ENCODE measurements at regions not wholly inside any gene's neighbourhood (a gene's known extent, or its start where the extent isn't known, plus 50 kb on each side); places are given as distances from the start of the nearest gene placed in this dataset.

GRCh38 chr2:134129900-134130537 lies 123.9 kb upstream of the MGAT5 start:
- no peak for TF ChIP-seq CTCF (IDR thresholded peaks at IDR 0.05)
- no peak for TF ChIP-seq ZFX (IDR thresholded peaks at IDR 0.05; ENCODE audit: borderline replicate concordance)

All from 22Rv1 (cell line).